Endothelial cell of umbilical vein (primary cell): ENCODE measurements at regions not wholly inside any gene's neighbourhood (a gene's known extent, or its start where the extent isn't known, plus 50 kb on each side); places are given as distances from the start of the nearest gene placed in this dataset.

ENCODE experiments used
- BruUV-seq: library from RNA; stranded (reverse); fragments of 400-500 nt; replicated peaks from 2 replicates; lab custom pipeline; 2021; lab: Mats Ljungman, UMichigan
- CTCF ChIA-PET: fragments of 300-600, 350-600 bp; sonication (Branson Sonifier 250); formaldehyde crosslinking; loops from one replicate; lab custom pipeline; 2021; ENCODE audit warnings: antibody characterized with exemption, inconsistent platforms; lab: Charles Lee
- POLR2A ChIA-PET: fragments of 300-600, 350-600 bp; sonication (Branson Sonifier 250); formaldehyde crosslinking; loops from one replicate; lab custom pipeline; 2021; ENCODE audit warnings: antibody characterized with exemption, inconsistent platforms; lab: Charles Lee
- DNase-seq: peaks from one replicate; pipeline ENCODE4 v3.0.0-alpha.2; 2011; ENCODE audit warnings: low read depth, low spot score
- FAIRE-seq: peaks from 2 replicates; lab custom pipeline; 2011; peaks lifted over from hg19 to GRCh38; lab: Jason Lieb, UNC
- H2AFZ ChIP-seq: 2 replicates; pipeline ENCODE4 v1.6.0; 2012; ENCODE audit warnings: low read depth, low read length, control low read depth, inconsistent platforms
- H3K27ac ChIP-seq: 2 replicates; pipeline ENCODE4 v1.5.1; 2011; ENCODE audit warnings: low read depth, mild to moderate bottlenecking, control low read depth, low read length, moderate library complexity; ENCODE audit not compliant: insufficient read depth
- H3K27me3 ChIP-seq, 2 experiments: 2 replicates each; pipeline versions ENCODE4 v1.6.0 to v1.6.1; 2011; ENCODE audit warnings: low read length in 2 of 2, mixed read lengths in 1 of 2; ENCODE audit not compliant: control insufficient read depth in 2 of 2, insufficient read depth in 2 of 2
- H3K36me3 ChIP-seq, 2 experiments: 2 replicates in 1 of 2; 3 replicates in 1 of 2; pipeline ENCODE4 v1.5.1; 2011; ENCODE audit warnings: low read length in 2 of 2, mild to moderate bottlenecking in 1 of 2, moderate library complexity in 1 of 2; ENCODE audit not compliant: control insufficient read depth in 2 of 2, insufficient read depth in 2 of 2; ENCODE audit errors: extremely low read depth in 1 of 2
- H3K4me1 ChIP-seq: 3 replicates; pipeline ENCODE4 v1.5.1; 2011; ENCODE audit warnings: mild to moderate bottlenecking, low read length; ENCODE audit not compliant: control insufficient read depth, insufficient read depth; ENCODE audit errors: extremely low read depth
- H3K4me2 ChIP-seq: 2 replicates; pipeline ENCODE4 v1.6.1; 2011; ENCODE audit warnings: low read length, control low read depth, mixed read lengths; ENCODE audit not compliant: insufficient read depth
- H3K4me3 ChIP-seq, 3 experiments: fragments of 200-600 bp in 1 of 3; sonication (generic), shearing (Covaris generic) in 1 of 3; replicated peaks in 1 of 3; 2 replicates each; pipeline ENCODE4 v1.5.1; 2011 to 2016; ENCODE audit warnings: control low read depth in 3 of 3, low read length in 3 of 3, mild to moderate bottlenecking in 2 of 3, inconsistent platforms in 1 of 3, low read depth in 1 of 3, moderate library complexity in 1 of 3; ENCODE audit not compliant: insufficient read depth in 1 of 3
- H3K79me2 ChIP-seq: 2 replicates; pipeline ENCODE4 v1.6.0; 2012; ENCODE audit warnings: low read length, inconsistent platforms; ENCODE audit not compliant: control insufficient read depth, insufficient read depth
- H3K9ac ChIP-seq: replicated peaks from 2 replicates; pipeline ENCODE3; 2011; ENCODE audit warnings: low read length, control low read depth; ENCODE audit not compliant: insufficient read depth; ENCODE audit errors: extremely low read depth
- H3K9me1 ChIP-seq: replicated peaks from 3 replicates; pipeline ENCODE4 v1.6.0; 2011; ENCODE audit warnings: mild to moderate bottlenecking, low read length; ENCODE audit not compliant: control insufficient read depth, insufficient read depth; ENCODE audit errors: extremely low read depth
- H3K9me3 ChIP-seq: replicated peaks from 2 replicates; pipeline ENCODE4 v1.5.1; 2012; ENCODE audit warnings: low read length, inconsistent platforms; ENCODE audit not compliant: control insufficient read depth, insufficient read depth
- H4K20me1 ChIP-seq: replicated peaks from 2 replicates; pipeline ENCODE3; 2011; ENCODE audit warnings: mild to moderate bottlenecking, low read length; ENCODE audit not compliant: control insufficient read depth, insufficient read depth; ENCODE audit errors: extremely low read depth
- CTCF ChIP-seq, 2 donors: IDR thresholded peaks; 1 replicate in 1 of 2; 2 replicates in 1 of 2; pipeline ENCODE4 v1.5.1; 2011; ENCODE audit warnings: low read length in 2 of 2, mild to moderate bottlenecking in 2 of 2, moderate library complexity in 2 of 2, control low read depth in 1 of 2, inconsistent platforms in 1 of 2, low read depth in 1 of 2; ENCODE audit not compliant: insufficient read depth in 1 of 2; ENCODE audit errors: extremely low read depth in 1 of 2
- EZH2 ChIP-seq: IDR thresholded peaks from 2 replicates; pipeline ENCODE4 v1.6.1; 2012; ENCODE audit warnings: borderline replicate concordance, low read depth, mild to moderate bottlenecking, moderate library complexity, low read length, inconsistent platforms; ENCODE audit not compliant: severe bottlenecking
- FOS ChIP-seq: IDR thresholded peaks from 2 replicates; pipeline ENCODE4 v1.6.1; 2011; ENCODE audit warnings: mild to moderate bottlenecking, low read length, moderate library complexity, borderline replicate concordance; ENCODE audit not compliant: insufficient read depth
- GATA2 ChIP-seq: IDR thresholded peaks from 2 replicates; pipeline ENCODE4 v1.7.0; 2011; ENCODE audit warnings: low read depth, mild to moderate bottlenecking, moderate library complexity, mixed read lengths, low read length; ENCODE audit not compliant: insufficient read length, insufficient read depth
- JUN ChIP-seq: IDR thresholded peaks from 2 replicates; pipeline ENCODE4 v1.6.1; 2011; ENCODE audit warnings: borderline replicate concordance, low read depth; ENCODE audit not compliant: insufficient read length, insufficient read depth
- MAX ChIP-seq: IDR thresholded peaks from 2 replicates; pipeline ENCODE4 v1.6.1; 2011; ENCODE audit not compliant: insufficient read depth, insufficient read length
- MYC ChIP-seq: IDR thresholded peaks from one replicate; pipeline ENCODE4 v1.6.1; 2011; ENCODE audit warnings: mild to moderate bottlenecking, low read depth, low read length
- POLR2A ChIP-seq: IDR thresholded peaks from 2 replicates; pipeline ENCODE4 v1.6.1; 2012; ENCODE audit warnings: low read depth, mild to moderate bottlenecking, control low read depth, low read length
- dilution Hi-C: fragments of 300-500 bp; cut with MboI; formaldehyde crosslinking; loops from one replicate; pipeline ENCODE4 v1.15.0; 2019; ENCODE audit warnings: low sequenced_read_pairs; ENCODE audit not compliant: extremely low pct_ligation_motif_present
- intact Hi-C: fragments of 100-400 bp; cut with micrococcal nuclease; formaldehyde crosslinking; loops from one replicate; pipeline ENCODE4 v1.10.0; 2022

GRCh38 chr1:58059789-58060188, 486.7 kb downstream of the OMA1 start:
- intact Hi-C loops (no loop called here), dilution Hi-C loops (no loop called here)
- H3K27ac ChIP-seq = no peak overlapping the region
- no peak for DNase-seq
- no peak overlapping the region for H3K4me2 ChIP-seq
- H3K9me1 ChIP-seq = no peaks in the 10 kb centered on the region
- CTCF ChIA-PET = no interaction called here
- no peaks in the 10 kb centered on the region for H3K27me3 ChIP-seq
- H4K20me1 ChIP-seq = no peaks in the 10 kb centered on the region
- H3K4me3 ChIP-seq = no peak overlapping the region
- no peaks in the 10 kb centered on the region for H3K4me1 ChIP-seq
- H3K9ac ChIP-seq = no peak overlapping the region
- no peak overlapping the region for H2AFZ ChIP-seq
- no peaks in the 10 kb centered on the region for H3K9me3 ChIP-seq
- H3K79me2 ChIP-seq = no peaks in the 10 kb centered on the region
- no peak for FAIRE-seq
- no TSS peak for BruUV-seq
- TF ChIP-seq EZH2 (no peak), CTCF (IDR thresholded peaks at IDR 0.05; ENCODE audit: extremely low read depth in 1 of 2, insufficient read depth in 1 of 2, low read depth in 1 of 2, low read length in 2 of 2) (no peak), FOS (no peak), POLR2A (no peak), MYC (no peak), GATA2 (no peak), MAX (no peak), JUN (no peak)
- POLR2A ChIA-PET = no interaction called here
- H3K36me3 ChIP-seq = no peaks in the 10 kb centered on the region
